ENCODE measurements at regions not wholly inside any gene's neighbourhood (a gene's known extent, or its start where the extent isn't known, plus 50 kb on each side); places are given as distances from the start of the nearest gene placed in this dataset.

DNA sequence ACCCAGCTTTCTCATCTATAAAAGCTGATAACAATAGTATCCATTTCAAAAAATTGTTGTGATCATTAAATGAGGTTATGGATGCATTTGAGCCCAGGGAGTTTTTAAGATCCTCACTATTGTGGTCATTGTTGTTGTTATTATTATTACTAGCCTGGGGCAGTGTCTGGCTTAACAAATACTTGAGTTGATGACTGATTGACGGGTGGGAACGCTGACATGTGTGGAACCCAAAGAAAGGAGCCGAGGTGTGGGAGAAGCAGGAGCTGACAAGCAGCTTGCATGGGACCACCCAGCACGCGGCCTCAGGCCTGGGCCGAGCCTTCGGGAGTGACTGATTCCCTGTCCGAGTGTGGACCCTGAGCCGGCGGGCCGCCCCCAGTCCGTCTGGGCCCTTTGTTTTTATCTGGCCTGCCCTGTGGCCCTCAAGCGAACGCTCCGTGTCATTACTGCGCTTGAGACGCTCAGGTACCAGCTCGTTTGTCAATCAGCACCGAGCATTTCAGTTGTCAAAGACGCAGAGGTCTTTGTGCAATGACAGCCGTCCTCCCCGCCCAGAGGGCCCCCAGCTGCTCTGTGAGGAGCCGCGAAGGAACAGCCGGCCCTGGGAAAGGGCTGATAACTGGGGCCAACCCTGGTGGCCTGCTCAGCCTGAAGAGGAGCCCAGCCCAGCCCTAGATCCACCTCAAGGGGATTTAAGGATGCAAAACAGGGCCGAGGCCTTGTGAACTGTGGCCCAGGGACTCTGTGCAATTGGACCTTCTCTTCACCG, 132.9 kb upstream of the FOXF1 start:
- TF ChIP-seq POLR2AphosphoS5 (IDR thresholded peaks at IDR 0.05) (no peak), POLR2A (IDR thresholded peaks at IDR 0.05) (no peak)
